Loucy (cell line): ENCODE measurements at regions not wholly inside any gene's neighbourhood (a gene's known extent, or its start where the extent isn't known, plus 50 kb on each side); places are given as distances from the start of the nearest gene placed in this dataset.

Source experiments
- H2AFZ ChIP-seq: fragments of 200-600 bp; sonication (generic); 2 replicates; pipeline ENCODE4 v1.6.0; 2016; ENCODE audit warnings: antibody characterized with exemption, mild to moderate bottlenecking, low read length, moderate library complexity
- H3F3A ChIP-seq: fragments of 200-600 bp; 2 replicates; pipeline ENCODE4 v1.6.0; 2016; ENCODE audit warnings: antibody characterized with exemption, low read depth, mild to moderate bottlenecking
- H3K27me3 ChIP-seq: fragments of 200-600 bp; sonication (generic); 2 replicates; pipeline ENCODE4 v1.6.1; 2014; ENCODE audit warnings: low read length, mild to moderate bottlenecking; ENCODE audit not compliant: insufficient read depth, poor library complexity, severe bottlenecking
- H3K36me3 ChIP-seq: fragments of 200-600 bp; sonication (generic); 2 replicates; pipeline ENCODE4 v1.6.1; 2016; ENCODE audit warnings: low read length; ENCODE audit not compliant: insufficient read depth
- H3K4me1 ChIP-seq: fragments of 200-600 bp; sonication (generic); 2 replicates; pipeline ENCODE4 v1.5.1; 2014; ENCODE audit warnings: low read length, mild to moderate bottlenecking; ENCODE audit not compliant: insufficient read depth, poor library complexity, severe bottlenecking
- H3K4me2 ChIP-seq: fragments of 200-600 bp; sonication (generic); 2 replicates; pipeline ENCODE4 v1.6.0; 2014; ENCODE audit warnings: antibody characterized with exemption, low read length, low read depth, mild to moderate bottlenecking; ENCODE audit not compliant: poor library complexity, severe bottlenecking
- H3K4me3 ChIP-seq: fragments of 200-600 bp; sonication (generic); 2 replicates; pipeline ENCODE4 v1.5.1; 2014; ENCODE audit warnings: low read length, mild to moderate bottlenecking, mixed read lengths; ENCODE audit not compliant: poor library complexity, severe bottlenecking
- H3K79me2 ChIP-seq: fragments of 200-600 bp; sonication (generic); 2 replicates; pipeline ENCODE4 v1.6.1; 2014; ENCODE audit warnings: low read length; ENCODE audit not compliant: insufficient read depth
- H3K9ac ChIP-seq: fragments of 200-600 bp; sonication (generic); 2 replicates; pipeline ENCODE4 v1.6.0; 2014; ENCODE audit warnings: mild to moderate bottlenecking, low read depth, low read length, moderate library complexity; ENCODE audit not compliant: poor library complexity, severe bottlenecking
- H3K9me2 ChIP-seq: fragments of 200-600 bp; sonication (generic); replicated peaks from 2 replicates; pipeline ENCODE4 v1.6.1; 2016; ENCODE audit warnings: low read depth, low read length, mixed read lengths
- H3K9me3 ChIP-seq: fragments of 200-600 bp; sonication (generic); 2 replicates; pipeline ENCODE4 v1.6.1; 2014; ENCODE audit warnings: mild to moderate bottlenecking, antibody characterized with exemption, low read length, low read depth; ENCODE audit not compliant: insufficient read depth
- H4K20me1 ChIP-seq: fragments of 200-600 bp; sonication (generic); 2 replicates; pipeline ENCODE4 v1.6.0; 2014; ENCODE audit warnings: antibody characterized with exemption, low read length, mild to moderate bottlenecking; ENCODE audit not compliant: insufficient read depth, poor library complexity, severe bottlenecking
- CTCF ChIP-seq: fragments of 200-600 bp; sonication (generic); conservative IDR thresholded peaks from 2 replicates; pipeline ENCODE4 v1.5.1; 2014; ENCODE audit warnings: mild to moderate bottlenecking, antibody characterized with exemption, low read length
- EZH2phosphoT487 ChIP-seq: fragments of 200-600 bp; IDR thresholded peaks from 2 replicates; pipeline ENCODE4 v1.6.1; 2018; ENCODE audit warnings: antibody characterized with exemption, mild to moderate bottlenecking, moderate library complexity, borderline replicate concordance

- no peak for TF ChIP-seq EZH2phosphoT487
- no peak for TF ChIP-seq CTCF
- H3K79me2 ChIP-seq, result no peaks in the 10 kb centered on the region
- no peaks in the 10 kb centered on the region for H3F3A ChIP-seq
- H3K4me1 ChIP-seq, result no peaks in the 10 kb centered on the region
- H3K36me3 ChIP-seq, result no peaks in the 10 kb centered on the region
- H3K9ac ChIP-seq, result no peak overlapping the region
- H2AFZ ChIP-seq, result no peak overlapping the region
- H3K9me3 ChIP-seq, result peaks cover 6% of the 10 kb centered on the region; the same call in 1 of the 2 replicates
- no peaks in the 10 kb centered on the region for H4K20me1 ChIP-seq
- H3K9me2 ChIP-seq, result no peaks in the 10 kb centered on the region
- no peaks in the 10 kb centered on the region for H3K27me3 ChIP-seq
- H3K4me2 ChIP-seq, result no peak overlapping the region
- H3K4me3 ChIP-seq, result no peak overlapping the region
These were observed 172.5 kb upstream of the SHH start for GRCh38 chr7:155984609-155985405.

GRCh38 chr7:155984028-155984580 is 171.8 kb upstream of the SHH start:
- no peak overlapping the region for H3K4me2 ChIP-seq
- no peaks in the 10 kb centered on the region for H3K27me3 ChIP-seq
- no peaks in the 10 kb centered on the region for H3K79me2 ChIP-seq
- H3K9me3 ChIP-seq, result peaks cover 6% of the 10 kb centered on the region; the same call in 1 of the 2 replicates
- H3K9me2 ChIP-seq, result no peaks in the 10 kb centered on the region
- H3K4me1 ChIP-seq, result no peaks in the 10 kb centered on the region
- no peaks in the 10 kb centered on the region for H3F3A ChIP-seq
- TF ChIP-seq EZH2phosphoT487, result no peak
- H3K4me3 ChIP-seq, result no peak overlapping the region
- no peak overlapping the region for H2AFZ ChIP-seq
- no peaks in the 10 kb centered on the region for H4K20me1 ChIP-seq
- no peak overlapping the region for H3K9ac ChIP-seq
- H3K36me3 ChIP-seq, result no peaks in the 10 kb centered on the region

DNA sequence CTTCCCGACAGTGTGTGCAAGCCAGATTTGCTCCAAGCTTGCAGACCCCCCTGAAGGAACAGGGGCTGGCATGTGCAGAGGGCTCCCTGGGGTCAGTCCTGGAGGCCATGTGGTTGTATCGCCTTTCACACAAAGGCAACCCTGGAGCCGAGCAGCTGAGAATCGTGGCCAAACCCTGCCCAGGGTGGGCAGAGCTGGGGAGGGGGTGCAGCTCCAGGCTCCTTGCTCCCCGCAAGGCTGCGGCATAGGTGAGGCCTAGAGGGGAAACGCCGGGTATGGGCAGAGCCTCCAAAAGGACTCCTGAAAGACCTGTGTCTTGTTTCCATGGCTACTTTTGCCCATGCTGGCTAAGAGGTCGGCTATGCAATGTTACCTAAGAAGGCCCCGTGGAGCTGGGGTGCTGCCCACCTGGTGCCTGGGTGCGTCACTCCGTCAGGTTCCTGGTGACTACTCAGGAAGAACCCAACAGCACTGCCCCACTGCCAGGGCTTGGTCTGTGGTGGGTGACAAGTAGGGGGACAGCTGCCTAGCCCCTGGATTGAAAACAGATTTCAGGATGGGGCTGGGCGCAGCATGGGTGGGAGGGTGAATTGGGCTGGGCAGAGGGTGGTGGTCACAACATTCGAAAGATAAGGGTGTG is 171.0 kb upstream of the SHH start:
- no peaks in the 10 kb centered on the region for H3K79me2 ChIP-seq
- no peaks in the 10 kb centered on the region for H3K4me1 ChIP-seq
- no peaks in the 10 kb centered on the region for H3K9me2 ChIP-seq
- H3K9me3 ChIP-seq, result peaks cover 6% of the 10 kb centered on the region; the same call in 1 of the 2 replicates
- no peak overlapping the region for H2AFZ ChIP-seq
- H4K20me1 ChIP-seq, result no peaks in the 10 kb centered on the region
- TF ChIP-seq CTCF (no peak), EZH2phosphoT487 (no peak)
- no peak overlapping the region for H3K9ac ChIP-seq
- H3F3A ChIP-seq, result no peaks in the 10 kb centered on the region
- H3K4me3 ChIP-seq, result no peak overlapping the region
- no peak overlapping the region for H3K4me2 ChIP-seq
- H3K27me3 ChIP-seq, result no peaks in the 10 kb centered on the region
- no peaks in the 10 kb centered on the region for H3K36me3 ChIP-seq
